Gastroesophageal sphincter (tissue), 3 donors: ENCODE measurements at regions not wholly inside any gene's neighbourhood (a gene's known extent, or its start where the extent isn't known, plus 50 kb on each side); places are given as distances from the start of the nearest gene placed in this dataset.
"Not testable (repeated sequence)": the region's sequence is repeated elsewhere in the genome, so short reads cannot be mapped to it uniquely, and the experiment has no call there.

Experiments
- CTCF ChIP-seq, 4 experiments: fragments of 200-600 bp in 2 of 4; fragments of 450-650 bp in 2 of 4; sonication (generic) in 1 of 4; IDR thresholded peaks; one replicate each; pipeline ENCODE4 v1.5.1; 2017 to 2019; ENCODE audit warnings: antibody characterized with exemption in 4 of 4, mild to moderate bottlenecking in 2 of 4, moderate library complexity in 2 of 4
- EP300 ChIP-seq: sonication (generic); formaldehyde crosslinking; IDR thresholded peaks from one replicate; pipeline ENCODE4 v1.6.1; 2017; ENCODE audit warnings: antibody characterized with exemption, mild to moderate bottlenecking
- POLR2A ChIP-seq, 2 donors: fragments of 450-650 bp; IDR thresholded peaks; one replicate each; pipeline ENCODE4 v1.6.1; 2017; ENCODE audit warnings: antibody characterized with exemption in 2 of 2, mild to moderate bottlenecking in 2 of 2, moderate library complexity in 1 of 2

- TF ChIP-seq CTCF (IDR thresholded peaks at IDR 0.05); EP300; POLR2A (IDR thresholded peaks at IDR 0.05): not testable (repeated sequence)
These were observed 127.2 kb downstream of the CASP12 start for GRCh38 chr11:104771046-104771445.
